Erythroblast (primary cell): ENCODE measurements at regions not wholly inside any gene's neighbourhood (a gene's known extent, or its start where the extent isn't known, plus 50 kb on each side); places are given as distances from the start of the nearest gene placed in this dataset.

Experiments used
- DNase-seq, 2 experiments: peaks; one replicate each; lab custom pipeline; 2025; lab: John Stamatoyannopoulos, UW
- GATA1 ChIP-seq: IDR thresholded peaks from 2 replicates; pipeline ENCODE4 v1.6.1; 2011; ENCODE audit warnings: low read depth, mild to moderate bottlenecking, control low read depth, low read length, moderate library complexity
- POLR2A ChIP-seq: IDR thresholded peaks from 2 replicates; pipeline ENCODE4 v1.6.1; 2011; ENCODE audit warnings: mild to moderate bottlenecking, low read length

GRCh38 chr9:79507801-79508200 lies 64.0 kb upstream of the TLE4 start:
- TF ChIP-seq GATA1 (no peak), POLR2A (no peak)
- no peak for DNase-seq

- DNase-seq: no peak
- TF ChIP-seq GATA1 (no peak), POLR2A (no peak)
Observed at GRCh38 chr9:79512251-79512650, 59.5 kb upstream of the TLE4 start.
